ELF-1 (cell line): ENCODE measurements at regions not wholly inside any gene's neighbourhood (a gene's known extent, or its start where the extent isn't known, plus 50 kb on each side); places are given as distances from the start of the nearest gene placed in this dataset.
A peak's percentile ranks its signal among the peaks of the same experiment; 100 is the strongest.

ENCODE experiments used
- DNase-seq: peaks from one replicate; pipeline ENCODE4 v3.0.0-alpha.2; 2016; ENCODE audit warnings: low read depth, low spot score

DNA sequence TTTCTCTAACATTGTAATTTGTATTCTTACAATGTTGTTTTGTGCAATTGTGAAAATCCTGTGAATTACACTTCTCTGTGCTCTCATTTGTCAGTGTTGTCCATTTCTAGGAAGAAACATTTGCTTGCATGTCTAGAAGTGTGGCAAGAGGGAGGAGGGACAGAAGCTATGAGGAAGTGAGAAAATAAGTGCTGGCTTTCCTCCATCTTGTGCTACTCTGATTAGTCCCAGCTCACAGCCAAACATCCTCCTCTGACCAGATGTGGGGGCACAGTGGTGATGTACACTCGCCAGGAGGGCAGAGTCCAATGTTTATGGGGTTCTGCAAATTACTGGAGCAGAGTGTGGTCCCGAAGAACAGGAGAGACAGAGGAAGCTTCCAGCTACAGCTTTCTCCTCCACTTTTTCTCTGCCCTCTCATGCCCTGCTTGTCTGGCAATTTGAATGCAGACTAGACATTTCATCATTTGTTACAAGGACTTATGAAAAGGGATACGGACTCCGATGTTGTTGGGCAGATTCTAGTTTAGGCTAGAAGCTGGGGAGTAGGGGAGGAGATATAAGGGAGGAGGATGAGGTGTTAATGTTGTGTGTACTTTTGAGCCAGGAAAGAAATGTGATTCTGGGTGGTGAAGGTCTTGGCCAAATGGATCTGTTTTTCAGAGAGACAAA is 131.0 kb upstream of the C1GALT1 start:
- no peak for DNase-seq

DNA sequence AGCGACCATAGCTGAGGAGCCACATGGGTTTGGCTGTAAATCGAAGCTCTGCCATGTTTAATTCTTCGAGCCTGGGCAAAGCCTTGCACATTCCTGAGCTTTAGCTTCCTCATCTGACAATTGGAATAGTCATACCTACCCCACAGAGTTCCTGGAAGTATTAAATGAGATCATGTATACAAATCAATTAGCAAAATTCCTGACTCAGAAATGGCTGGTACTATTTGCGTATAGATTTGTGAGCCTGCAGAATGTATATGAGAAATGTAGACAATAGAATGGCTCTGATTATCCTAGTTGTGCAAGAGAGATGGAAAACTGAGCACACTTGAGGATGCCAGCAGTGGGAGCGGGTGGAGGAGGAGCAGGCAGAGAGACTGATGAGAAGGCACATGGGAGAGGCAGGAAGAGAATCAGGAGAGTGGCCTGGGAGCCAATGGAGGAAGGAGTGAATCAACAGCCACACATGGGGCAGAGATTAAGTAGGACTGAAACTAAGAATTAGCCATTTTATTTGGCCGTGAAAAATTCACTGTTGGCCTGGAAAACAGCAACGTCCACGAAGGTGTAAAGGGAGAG is 128.0 kb upstream of the C1GALT1 start:
- no peak for DNase-seq

DNA sequence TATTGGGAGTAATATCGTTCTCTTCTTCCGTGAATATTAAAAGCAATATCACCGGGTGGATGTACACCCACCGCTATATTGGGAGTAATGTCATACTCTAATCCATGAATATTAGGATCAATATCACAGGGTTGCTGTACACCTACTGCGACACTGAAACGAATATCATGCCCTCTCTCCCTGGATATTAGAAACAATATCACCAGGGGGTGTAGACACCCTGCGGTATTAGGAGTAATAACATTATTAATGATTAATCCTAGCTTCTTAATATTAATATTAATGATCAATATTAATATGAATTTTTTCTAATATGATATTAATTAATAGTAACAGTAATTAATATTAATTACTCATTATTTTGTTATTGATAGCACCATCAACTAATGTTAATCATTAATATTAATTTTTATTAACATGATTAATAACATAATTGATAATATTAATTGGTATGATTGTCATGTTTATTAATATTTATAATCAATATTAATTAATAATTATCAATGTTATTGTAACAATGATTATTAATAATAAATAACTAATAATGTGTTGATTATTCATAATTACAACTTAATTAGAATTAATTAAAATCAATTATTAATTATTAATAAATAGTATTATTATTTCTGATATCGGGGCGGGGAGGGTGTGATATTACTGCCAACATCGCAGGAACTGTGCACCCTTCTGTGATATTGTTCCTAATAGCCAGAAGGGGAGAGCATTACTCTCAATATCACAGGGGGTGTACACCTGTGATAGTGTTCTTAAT is 121.3 kb upstream of the C1GALT1 start:
- DNase-seq: no peak

DNA sequence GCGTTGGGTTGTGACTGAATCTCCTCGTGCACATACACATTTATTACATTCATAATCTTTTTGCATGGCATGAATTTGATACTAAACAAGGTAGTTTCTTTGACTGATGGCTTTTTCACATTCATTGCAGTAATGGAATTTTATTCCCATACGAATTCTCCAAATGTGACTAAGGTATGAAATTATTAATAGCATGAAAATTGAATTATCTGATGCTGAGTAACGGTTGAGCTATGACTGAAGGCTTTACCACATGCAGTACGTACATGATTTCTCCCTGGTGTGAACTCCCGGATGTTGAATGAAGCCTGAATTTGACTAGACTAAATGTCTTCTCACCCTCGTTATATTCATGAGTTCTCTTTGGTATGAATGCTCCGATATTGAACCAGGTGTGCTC is 104.4 kb upstream of the C1GALT1 start:
- DNase-seq: no peak

DNA sequence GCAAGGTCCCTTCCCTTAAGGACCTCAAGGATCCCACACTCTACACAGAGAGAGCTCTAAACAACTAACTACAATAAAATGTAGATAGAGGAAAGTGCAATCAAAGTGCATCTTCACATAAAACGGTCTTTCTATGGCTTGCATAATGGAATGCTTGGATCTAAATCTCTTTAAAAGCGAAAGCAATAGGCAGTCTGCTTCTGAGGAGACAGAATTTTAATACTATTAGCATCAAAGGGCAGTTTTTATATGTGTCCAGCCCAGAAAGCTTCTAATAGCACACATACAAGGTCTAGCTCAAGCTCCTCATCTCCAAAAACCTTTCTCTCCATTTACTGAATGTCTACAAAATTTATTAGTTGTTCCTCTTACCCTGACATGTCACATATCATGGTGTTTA is 101.5 kb upstream of the C1GALT1 start:
- no peak for DNase-seq

DNA sequence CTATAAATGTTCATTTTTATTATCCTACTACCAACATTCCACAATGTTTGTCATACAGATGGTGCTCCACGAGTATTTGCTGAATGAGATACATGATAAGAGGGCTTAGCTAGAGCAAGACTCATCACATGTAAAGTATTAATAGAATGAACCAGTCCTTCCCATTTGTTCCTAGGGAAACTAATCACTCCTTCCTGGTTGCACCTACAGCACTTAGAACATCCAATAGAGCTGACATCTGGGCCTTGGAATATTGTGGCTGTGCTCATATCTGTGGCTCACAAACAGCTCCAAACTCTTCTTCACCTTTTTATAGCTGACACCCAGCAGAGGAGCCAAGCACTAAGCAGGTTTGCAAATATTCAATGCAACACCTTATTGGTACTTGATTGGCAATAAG is 91.9 kb upstream of the C1GALT1 start:
- no peak for DNase-seq

DNA sequence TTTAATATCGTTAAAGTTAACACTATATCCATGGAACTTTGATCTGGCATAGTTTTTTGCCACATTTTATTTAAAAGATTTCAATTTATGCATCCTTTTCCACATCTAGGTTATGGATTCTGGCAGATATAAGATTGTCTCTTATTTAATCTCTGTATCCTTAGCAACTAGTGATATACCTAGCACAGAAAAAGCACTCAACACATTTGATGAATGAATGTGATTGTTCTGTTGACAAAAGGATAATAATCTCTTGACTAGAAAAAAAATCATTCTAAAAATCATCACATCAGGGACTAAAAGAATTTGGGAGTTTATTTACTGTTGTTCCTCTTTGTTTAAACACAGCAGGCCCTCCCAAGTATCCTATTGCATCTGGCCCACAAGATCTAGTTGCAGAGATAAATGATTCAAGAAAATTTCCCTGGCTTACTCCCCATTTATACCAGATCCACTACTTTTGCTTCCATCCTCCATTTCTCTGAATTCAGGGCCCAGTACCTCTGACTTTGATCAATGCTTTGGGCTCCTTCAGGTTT is 84.0 kb upstream of the C1GALT1 start:
- no peak for DNase-seq

DNA sequence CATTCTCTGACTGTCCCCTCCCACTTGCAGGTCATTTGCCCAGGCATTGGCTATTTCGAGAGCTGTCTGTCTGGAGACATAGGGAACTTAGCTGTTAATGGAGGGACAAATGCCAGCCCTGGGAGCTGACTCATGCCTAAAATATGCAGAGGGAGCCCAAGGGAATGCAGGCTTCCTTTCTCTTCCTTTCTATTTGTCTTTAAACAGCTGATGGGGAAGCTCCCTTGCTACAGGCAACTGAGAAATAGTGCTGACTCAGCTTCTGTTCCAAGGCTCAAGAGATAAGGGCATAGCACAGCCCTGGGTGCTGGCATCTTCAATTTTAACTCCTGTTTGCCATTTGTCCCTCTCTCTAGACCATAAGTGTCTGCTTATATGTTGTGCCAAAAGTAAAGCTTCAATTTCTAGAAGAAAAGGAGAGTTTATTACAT is 82.7 kb upstream of the C1GALT1 start:
- DNase-seq: peak; percentile 99

DNA sequence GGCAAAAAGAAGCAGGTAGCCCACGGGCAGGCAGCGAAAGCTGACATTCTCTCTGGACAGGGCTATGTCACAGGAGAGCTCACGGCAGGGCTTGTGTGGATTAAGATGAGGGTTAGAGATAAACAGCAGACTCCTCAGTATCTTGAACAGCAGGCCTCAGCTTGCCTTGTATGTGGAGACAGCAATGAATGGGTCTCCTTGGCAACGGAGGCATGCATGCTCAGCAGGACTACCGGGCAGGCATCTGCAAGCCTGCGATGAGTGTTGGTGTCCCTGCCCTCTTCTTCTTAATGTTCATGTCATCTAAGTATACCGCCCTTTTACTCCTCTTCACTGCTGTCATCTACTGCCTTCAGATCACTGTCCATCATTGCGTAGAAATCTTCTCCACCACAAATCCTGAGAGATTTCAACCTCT is 81.9 kb upstream of the C1GALT1 start:
- DNase-seq: peak; percentile 89

DNA sequence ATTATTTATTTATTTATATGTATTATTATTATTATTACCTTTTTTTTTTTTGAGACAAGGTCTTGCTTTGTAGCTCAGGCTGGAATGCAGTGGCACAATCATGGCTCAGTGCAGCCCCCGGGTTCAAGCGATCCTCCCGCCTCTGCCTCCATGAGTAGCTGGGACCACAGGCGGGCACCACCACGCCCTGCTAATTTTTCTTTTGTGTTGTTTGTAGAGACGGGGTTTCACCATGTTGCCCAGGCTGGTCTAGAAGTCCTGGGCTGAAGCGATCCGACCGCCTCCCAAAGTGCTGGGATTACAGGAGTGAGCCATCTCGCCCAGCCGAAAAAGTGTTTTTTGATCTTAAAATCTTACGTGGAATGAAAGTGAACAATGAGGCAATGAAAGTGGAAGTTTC is 79.4 kb upstream of the C1GALT1 start:
- no peak for DNase-seq

DNA sequence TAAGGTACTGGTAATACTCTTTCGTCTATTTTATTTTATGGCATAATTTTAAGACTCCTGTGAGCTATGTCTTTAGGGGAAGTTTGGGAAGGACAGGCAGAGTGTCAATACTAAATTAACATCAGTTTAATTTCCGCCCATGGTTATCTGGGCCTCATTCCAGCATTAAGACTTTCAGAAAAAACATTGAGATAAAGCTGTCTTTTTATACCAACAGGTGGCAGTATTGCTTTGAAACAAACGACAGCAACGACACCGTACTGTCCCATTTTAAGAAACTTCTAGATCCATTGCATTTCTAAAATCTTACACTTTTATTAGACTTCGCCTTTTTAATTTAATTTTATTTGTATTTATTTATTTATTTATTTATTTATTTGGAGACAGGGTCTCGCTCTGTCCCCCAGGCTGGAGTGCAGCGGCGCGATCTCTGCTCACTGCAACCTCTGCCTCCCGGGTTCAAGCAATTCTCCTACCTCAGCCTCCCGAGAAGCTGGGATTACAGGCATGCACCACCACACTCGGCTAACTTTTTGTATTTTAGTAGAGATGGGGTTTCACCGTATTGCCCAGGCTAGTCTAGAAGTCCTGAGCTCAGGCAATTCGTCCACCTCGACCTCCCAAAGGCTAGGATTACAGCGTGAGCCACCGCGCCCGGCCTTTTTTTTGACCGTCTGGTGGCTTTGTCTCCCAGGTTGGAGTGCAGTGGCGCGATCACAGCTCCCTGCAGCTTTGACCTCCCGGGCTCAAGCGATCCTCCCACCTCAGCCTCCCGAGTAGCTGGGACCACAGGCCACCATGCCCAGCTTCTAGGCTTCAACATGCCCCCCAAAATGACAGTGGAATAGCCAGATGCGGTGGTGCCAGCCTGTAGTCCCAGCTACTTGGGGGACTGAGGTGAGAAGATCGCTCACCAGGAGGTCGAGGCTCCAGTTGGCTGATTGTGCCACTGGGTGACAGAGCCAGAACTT is 78.7 kb upstream of the C1GALT1 start:
- DNase-seq: peak; percentile 34

DNA sequence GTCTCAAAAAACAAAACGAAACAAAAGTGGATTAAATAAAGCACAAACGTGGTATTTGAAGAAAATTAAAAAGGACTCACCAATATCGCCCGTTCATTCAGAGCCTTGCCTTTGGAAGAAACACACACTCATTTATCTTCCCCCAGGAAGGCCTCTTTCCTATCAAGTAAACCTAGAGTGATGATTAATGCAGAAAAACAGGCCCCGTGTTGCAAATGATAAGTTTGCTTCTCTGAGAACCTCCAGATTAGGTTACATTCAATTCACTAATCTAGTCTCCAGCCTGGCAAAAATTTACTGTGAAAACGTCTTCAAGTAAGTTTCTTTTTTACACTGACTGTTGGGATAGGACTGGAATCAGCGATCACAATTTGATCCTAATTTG is 78.0 kb upstream of the C1GALT1 start:
- no peak for DNase-seq

DNA sequence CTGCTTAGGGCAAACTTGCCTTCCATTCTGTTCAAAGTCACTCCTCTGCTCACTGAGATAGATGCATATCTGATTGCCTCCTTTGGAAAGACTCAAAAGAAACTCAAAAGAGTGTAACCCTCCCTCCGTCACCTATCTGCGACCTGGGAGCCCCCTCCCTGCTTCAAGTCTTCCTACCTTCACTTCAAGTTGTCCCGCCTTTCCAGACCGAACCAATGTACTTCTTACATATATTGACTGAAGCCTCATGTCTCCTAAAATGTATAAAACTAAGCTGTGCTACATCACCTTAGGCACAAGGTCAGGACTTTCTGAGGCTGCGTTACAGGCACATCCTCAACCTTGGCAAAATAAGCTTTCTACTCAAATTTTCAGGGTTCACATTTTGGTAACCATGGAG is 77.4 kb upstream of the C1GALT1 start:
- DNase-seq: peak; percentile 64

DNA sequence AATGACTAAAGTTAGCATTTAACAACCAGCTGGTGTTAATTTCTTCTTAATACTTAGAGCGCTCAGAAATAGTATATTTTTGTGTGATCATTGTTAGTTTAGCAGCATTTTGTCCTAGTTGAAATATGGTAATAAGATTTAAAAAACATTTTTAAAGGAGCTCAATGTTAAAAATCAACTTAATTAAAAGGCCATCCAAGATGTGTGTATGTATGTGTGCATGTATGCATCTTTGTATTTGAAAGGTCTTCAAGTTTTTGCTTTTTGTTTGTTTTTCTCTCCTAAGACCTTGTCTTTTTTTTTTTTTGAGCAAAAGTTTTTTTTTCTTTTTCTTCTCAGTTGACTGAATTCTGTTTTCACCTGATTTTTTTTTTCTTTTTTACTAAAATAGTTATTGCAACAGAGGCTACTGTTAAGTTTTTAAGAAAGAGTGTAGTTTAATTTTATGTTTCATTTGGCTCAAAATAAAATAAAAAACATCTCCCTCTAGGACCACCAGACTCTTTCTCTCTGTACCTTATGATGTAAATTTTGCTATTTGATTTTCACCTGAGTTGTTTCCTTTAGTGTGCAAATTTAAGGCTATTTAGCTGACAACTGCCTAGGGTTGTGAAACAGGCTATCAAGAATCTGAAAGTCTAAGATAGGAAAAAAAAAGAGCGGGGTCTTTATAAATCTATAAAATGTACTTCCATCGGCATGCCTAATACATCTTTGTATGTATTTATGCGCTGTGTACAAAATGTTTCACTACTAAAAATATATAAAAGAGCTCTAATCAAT is 76.4 kb upstream of the C1GALT1 start:
- DNase-seq: no peak

DNA sequence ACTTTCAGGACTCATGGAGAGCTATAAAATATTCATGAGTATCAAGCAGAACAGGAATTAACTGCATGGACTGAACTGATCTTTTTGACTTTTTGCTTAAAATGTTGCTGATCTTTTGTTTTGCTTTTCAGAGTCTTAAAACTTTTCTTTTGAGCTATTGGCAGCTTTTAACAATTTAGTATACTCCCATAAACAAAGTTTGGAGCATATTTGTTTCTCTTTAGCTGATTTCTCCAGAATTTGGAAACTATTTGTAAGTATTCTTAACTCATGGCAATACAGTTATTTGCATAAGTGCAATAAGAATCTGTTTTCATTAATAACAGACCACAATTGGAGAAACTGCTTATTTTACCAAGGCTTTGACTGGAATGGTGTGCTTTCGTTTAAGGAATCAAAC is 73.4 kb upstream of the C1GALT1 start:
- no peak for DNase-seq

DNA sequence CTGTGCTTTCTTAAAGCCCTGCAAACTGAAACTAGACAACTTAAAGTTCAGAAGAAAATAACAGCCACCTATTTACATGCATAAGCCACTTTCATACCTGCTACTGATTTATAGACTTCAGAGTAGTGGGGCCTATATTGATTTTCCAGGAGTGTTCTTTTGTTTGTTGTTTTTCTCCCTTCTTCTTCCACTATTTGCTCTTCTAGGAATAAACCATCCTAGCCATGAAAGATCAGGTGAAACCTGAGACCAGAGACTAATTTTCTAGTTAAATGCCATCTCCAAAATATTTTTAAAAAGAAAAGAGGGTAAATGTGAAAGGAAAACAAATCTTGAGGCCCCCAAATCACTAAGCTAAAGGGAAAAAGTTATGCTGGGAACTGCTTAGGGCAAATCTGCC is 72.4 kb upstream of the C1GALT1 start:
- no peak for DNase-seq

DNA sequence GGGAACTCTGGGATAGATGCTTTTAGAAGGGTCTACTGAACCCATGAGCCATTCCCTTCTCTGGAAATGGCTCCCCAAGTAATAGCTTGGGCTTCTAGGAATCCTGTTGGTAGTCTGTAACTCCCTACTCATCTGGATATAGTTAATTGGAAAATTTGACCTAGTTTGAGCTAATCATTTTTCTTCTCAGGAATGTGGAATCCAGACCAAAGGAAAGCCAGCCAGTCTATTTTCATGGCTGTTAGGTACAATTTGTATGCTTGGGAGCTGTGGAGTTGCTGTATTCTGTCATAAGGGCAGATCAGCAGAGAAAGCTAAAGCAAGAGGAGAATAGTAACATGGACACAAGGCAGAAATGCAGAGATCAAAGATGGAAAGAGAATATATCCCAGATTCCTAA is 71.6 kb upstream of the C1GALT1 start:
- DNase-seq: no peak

DNA sequence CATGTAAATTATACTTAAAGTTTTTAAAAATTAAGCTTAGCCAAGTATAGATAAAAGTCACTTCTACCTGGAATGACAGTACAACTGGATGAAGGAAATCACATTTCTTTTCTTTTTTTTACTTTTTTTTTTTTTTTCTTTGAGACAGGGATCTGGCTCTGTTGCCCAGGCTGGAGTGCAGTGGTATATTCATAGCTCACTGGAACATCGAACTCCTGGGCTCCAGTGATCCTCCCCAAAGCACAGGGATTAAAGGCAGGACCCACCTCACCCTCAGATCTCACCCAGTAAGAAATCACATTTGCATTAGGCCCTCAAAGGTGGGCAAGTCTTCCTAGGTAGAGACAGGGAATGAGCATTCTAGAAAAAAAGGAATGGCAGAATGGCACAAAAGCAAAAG is 69.5 kb upstream of the C1GALT1 start:
- DNase-seq: no peak

DNA sequence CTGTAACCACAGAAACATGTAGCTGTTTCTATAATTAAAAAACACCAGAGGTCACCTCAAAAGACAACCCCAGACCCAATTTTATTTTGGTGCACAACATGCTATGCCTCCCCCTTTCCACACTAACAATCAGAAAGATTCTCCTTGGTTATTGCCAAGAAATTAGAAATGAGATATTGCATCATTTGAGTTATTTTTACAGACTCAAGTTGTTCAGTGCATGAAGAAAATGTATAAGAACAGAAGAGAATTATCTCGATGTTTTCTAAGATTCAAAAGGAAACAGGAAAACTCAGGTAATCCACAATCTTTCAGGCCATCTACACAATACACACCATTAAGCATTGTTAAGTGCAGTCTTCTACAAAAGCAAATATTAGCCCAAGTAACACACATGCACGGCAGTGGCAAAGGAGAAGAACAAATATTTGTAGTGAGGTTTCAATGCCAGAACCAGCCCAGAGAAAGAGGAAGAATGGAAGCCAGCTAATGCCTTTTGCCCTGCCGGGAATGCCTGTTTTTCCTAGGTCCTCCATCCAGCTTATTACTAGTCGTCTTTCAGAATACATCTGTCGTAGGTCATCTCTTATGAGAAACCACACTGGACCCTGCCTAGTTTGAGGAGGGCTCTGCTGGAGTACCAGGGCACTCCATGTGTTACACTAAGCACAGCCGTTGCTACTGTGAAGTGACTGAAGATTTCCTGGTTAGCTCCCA is 67.6 kb upstream of the C1GALT1 start:
- no peak for DNase-seq

DNA sequence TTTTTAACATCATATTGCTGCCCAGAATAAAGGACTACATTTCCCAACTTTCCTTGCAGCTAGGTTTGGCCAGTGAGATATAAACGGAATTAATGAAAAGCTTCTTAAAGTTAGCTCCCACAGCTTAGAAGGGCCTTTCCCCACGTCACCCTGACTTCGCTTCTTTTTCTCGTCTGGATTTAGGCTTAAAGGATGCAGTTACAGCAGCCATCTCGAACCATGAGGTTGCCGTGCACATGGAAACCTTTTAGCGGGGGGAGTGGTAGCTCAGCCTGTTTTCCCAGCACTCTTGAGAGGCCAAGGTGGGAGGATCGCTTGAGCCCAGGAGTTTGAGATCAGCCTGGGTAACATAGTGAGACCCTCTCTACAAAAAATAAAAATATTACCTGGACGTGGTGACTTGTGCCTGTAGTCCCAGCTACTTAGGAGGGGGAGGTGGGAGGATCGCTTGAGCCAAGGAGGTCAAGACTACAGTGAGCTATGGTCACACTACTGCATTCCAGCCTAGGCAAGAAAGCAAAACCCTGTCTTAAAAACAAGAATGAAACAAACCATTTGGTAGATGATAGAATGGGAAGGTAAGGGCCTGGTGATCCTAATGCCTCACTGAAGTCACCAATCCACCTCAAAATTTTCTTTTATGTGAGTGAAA is 64.3 kb upstream of the C1GALT1 start:
- DNase-seq: no peak
